HG03064 (cell line): ENCODE measurements at regions not wholly inside any gene's neighbourhood (a gene's known extent, or its start where the extent isn't known, plus 50 kb on each side); places are given as distances from the start of the nearest gene placed in this dataset.
"Not testable (repeated sequence)": the region's sequence is repeated elsewhere in the genome, so short reads cannot be mapped to it uniquely, and the experiment has no call there.

Experiments used
- ATAC-seq: cut with Tn5 transposase; IDR thresholded peaks from one replicate; pipeline ENCODE4 v1.9.1; 2021; ENCODE audit warnings: low read depth; ENCODE audit not compliant: unreplicated experiment

DNA sequence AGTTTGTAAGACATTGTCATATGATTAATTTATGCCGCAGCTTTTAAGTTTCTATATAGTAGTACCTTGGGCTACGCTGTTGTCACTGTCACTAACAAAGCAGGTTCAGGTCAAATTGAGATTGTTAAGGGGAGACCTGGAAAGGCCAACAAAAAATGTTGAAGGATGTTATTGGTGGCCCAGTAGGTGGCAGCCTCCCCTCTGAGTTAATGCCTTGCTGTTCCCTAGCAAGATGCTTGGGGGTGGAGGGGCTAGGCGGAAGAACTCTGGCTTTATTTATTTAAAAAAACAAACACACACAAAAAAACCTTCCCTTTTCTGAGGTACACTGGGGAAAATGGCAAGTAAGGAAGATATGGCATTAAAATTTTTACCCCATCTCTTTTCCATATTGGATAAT lies 128.3 kb upstream of the ATP5MC3 start:
- no peak for ATAC-seq

DNA sequence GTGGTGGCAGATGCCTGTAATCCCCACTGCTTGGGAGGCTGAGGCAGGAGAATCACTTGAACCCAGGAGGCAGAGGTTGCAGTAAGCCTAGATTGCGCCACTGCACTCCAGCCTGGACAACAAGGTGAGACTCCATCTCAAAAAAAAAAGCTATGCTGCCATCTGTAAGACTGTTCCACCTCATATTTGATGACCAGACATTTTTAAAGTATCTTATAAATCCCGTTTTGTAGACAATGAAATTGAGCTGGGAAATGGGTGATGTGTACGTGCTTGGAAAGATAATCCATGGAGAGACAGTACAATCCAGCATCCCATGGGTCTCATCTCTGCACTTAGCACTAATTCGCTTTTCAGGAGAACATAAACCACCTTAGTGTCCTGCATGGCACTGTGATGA lies 126.5 kb upstream of the ATP5MC3 start:
- ATAC-seq = no peak

DNA sequence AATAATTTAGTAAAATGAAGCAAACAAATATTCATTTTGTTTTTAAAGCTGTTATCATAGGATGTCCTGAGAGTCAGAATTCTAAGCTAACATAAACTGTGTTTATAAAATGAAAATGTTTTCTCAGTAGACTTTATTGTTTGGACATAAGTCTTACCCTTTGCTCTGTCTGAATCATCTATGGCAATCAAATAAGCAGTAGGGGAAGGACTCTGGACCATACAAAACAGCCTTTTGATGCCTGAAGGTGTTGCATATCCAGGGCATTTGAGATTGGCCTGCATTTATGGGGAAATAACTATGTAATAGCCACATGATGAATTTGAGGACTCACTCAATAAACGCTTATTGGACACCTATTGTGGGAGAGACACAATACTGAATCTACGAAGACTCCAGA lies 123.0 kb upstream of the ATP5MC3 start:
- ATAC-seq = no peak

DNA sequence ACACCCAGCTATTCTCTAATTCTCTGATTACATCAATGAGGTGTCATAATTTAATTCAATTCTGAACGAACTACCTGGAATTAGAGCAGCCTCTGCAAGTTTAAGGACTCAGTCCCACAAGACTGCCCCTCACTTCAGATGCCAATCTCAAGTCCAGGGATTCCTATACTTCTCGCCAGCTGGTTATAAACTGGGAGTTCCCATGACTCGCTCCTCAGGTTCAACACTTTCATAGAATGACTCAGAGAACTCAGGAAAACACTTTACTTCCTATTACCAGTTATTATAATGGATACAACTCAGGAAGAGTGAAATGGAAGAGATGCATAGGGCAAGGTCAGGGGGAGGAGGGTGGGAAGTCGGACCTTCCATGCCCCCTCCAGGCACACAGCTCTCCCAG lies 112.3 kb upstream of the ATP5MC3 start:
- no peak for ATAC-seq

DNA sequence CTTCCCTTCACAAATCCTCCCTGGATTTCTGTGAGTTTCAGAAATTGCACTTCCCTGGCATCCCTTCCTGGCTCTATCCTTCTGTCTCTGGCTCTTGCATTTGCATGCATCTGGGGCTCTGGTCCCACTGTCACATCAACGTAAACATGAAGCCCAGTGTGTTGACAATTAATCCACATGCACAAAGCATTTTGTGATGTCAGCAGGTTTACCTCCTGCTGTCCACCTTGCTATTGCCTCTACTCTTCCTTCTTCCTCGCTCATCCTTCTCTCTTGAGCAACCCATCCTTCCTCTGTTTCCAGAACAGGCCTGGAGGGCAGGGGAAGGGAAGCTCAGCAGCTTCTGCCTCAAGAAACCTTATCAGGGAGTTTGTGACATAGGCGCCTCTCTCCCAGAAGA lies 111.7 kb upstream of the ATP5MC3 start:
- no peak for ATAC-seq

DNA sequence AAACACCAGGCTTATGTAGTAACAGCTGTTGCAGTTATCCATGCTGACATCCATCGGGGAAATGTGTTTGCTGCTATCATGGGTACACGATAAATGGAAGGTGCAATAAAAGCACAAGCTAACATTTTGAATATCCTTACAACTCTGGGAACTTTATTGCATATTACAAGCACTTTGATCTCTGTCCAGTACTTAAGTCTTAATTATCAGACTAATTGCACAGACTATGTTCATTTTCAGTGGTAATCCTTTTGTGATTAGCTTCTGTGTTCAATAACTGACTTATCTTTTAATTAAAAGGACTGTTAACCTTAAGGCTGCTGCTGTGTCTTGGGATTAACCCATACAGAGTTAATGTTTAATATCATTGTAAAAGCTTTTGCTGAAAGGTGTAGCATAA lies 101.4 kb upstream of the ATP5MC3 start:
- ATAC-seq = no peak

DNA sequence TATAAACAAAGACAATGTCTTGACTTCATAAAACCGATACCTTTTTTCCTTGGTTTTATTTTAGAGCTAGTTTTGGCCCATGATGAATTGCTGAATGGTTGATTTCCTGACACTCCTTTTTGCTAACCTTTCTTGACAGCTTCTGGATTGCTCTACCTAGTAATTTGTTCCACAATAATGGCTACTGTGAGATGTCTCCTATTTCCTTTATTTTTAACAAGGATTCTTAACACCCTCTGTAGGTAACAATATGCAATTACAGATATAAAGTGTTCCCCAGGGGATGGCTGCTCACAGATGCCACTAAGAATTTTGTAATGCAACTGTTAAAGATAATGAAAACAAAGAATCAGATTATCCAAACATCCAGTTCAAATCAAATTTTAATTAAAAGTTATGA lies 100.8 kb upstream of the ATP5MC3 start:
- no peak for ATAC-seq

DNA sequence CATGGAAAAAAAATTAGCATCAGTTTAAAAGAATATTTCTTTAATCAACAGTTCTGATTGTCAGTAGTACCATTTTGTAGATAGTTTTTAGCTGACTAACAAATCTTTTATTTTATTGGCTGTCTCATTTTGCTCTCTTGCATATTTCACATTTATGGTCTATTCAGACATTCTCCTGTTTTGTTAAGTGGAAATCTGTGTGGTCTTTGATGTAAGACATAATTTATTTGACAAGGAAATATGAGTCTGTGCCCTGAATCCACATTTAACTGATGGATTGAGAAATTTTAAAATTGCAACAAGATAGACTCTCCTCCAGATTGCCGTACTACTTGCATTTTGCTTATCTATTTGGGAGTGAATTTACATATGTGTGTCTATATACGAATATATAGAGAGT lies 96.3 kb upstream of the ATP5MC3 start:
- no peak for ATAC-seq

DNA sequence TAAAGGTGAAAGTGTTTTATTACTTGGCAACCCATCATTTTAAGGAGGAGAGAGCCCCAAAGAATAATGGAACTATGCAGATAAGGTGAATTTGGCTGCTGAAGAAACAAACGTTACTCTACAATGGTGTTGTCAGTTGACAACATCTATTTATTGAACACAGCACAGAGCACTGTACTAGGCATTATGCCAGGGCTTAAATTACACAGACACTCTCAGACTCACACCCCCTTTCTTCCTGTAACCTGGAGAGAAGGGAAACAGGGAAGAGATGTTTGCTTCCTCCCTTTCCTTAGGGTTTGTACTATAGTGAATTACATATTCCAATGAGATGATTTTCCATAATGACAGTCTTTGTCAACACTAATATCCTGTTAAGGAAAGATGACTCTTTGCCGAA lies 94.0 kb upstream of the ATP5MC3 start:
- no peak for ATAC-seq

DNA sequence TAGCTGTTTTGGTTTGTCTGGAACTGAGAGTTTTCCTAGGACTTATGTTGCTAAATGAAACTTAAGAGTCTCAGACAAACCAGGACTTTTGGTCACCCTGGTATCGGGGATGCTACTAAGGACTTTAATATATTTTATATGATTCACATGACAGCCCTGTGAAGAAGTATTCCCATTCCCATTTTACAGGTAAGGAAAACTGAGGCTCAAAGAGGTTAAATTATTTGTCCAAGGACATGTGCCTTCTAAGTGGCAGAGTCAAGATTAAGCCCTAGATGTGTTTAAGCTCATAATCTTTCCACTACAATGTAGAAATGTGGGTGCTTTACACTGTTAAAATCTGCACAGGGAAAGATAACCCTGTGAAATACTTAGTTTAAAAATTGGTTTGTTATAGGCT lies 77.7 kb upstream of the ATP5MC3 start:
- no peak for ATAC-seq

DNA sequence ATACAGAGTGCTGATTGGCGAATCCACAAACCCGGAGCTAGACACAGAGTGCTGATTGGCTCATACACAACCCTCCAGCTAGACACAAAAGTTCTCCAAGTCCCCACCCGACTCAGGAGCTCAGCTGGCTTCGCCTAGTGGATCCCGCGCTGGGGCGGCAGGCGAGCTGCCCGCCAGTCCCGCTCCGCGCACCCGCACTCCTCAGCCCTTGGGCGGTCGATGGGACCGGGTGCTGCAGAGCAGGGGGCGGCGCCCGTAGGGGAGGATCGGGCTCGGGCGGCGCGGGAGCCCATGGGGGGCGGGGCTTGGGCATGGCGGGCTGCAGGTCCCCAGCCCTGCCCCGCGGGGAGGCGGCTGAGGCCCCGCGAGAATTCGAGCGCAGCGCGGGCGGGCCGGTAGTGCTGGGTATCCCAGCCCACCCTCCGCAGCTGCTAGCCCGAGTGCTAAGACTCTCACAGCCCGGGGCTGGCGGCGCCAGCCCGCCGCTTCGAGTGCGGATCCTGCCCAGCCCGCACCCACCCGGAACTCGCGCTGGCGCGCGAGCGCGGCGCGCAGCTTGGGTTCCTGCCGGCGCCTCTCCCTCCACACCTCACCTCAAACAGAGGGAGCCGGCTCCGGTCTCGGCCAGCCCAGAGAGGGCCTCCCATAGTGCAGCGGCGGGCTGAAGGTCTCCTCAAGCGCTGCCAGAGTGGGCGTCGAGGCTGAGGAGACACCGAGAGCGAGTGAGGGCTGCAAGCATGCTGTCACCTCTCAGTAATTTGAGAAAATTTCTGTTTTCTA lies 75.5 kb upstream of the ATP5MC3 start:
- ATAC-seq = no peak

DNA sequence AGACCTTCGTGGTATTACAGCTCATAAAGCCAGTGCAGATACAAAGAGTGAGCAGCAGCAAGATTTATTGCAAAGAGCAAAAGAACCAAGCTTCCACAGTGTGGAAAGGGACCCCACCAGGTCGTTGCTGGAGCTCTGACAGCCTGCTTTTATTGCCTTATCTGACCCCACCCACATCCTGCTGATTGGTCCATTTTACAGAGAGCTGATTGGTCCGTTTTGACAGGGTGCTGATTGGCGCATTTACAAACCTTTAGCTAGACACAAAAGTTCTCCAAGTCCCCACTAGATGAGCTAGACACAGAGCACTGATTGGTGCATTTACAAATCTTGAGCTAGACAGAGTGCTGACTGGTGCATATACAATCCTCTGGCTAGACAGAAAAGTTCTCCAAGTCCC lies 74.9 kb upstream of the ATP5MC3 start:
- not testable (repeated sequence) for ATAC-seq

DNA sequence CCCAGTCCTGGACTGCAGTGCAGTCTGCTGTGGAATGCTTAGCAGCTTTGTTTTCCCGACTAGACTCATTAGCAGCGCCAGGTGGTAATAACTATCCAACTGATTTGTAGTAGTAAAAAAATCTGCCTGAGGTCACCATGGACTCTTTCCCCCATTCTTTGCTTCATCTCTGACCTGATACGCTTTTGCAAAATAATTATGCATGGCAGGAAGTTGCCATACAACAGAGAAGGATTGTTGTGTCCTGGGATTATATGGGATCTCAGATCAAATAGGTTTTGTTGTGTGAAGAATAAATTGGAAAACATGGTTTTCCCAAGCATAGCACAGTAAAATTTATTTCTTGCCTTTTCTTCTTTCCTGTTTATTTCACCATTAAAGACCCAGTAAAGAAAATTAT lies 72.4 kb upstream of the ATP5MC3 start:
- ATAC-seq = no peak

DNA sequence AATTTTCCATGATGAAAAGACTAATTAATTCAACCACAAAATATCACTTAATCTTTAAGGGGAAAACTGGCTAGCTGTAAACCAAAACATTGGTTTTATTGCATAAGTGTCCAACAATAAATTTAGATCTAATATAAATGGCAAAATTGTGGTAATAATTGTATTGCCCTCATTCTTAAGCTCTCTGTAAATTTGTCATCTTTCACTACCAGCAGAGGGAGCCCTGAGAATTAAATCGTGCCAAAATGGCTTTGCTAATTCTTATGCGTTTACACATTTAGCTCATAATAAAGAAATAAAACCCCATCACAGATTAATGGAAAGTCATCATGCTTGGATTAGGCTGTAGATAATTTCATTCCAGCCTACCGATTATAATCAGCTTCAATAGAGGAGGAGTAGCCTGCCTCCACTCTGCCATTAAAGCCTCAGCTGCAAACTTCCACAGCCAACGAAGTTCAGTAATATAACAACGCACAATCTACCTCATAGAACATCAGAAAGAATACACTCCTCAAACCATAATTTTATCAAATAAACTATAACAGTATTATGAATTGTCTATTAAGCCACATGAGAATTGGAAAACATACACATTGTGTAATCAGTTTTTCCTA lies 70.0 kb upstream of the ATP5MC3 start:
- ATAC-seq = no peak

DNA sequence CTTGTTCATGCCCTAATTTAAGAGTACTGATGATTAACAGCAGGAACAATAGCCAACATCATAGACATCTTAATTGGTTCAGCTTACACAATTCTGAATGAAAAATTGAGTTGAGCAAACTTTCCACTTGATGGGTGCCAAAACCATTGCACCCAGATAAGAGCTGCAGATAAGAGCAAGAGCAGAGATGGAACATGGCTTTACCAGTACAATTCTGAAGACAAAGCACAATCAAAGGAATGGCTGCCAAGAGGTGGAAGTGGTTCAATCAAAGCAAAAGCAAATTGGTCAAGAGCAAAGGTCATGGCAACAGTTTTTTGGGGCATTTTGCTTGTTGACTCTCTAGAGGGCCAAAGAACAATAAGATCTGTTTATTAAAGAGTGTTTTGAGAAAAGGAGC lies 65.6 kb upstream of the ATP5MC3 start:
- ATAC-seq = no peak

DNA sequence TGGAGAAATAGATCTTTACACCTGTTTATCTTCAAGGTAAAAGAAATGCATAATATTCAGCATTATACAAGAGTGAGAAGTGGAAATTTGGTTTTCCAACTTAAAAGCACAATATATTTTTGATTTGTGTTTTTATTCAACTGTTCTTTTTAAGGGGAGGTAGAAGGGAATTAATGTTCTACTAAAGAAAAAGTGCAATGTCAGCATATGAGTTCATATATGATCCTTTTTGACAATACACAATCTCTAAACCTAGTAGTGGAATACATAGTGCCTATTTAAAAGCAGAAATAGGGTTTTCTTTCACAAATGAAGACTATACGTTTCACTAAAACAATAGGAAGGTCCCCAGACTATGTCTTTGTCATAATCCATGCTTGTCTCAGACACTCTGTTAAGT lies 63.2 kb upstream of the ATP5MC3 start:
- no peak for ATAC-seq

DNA sequence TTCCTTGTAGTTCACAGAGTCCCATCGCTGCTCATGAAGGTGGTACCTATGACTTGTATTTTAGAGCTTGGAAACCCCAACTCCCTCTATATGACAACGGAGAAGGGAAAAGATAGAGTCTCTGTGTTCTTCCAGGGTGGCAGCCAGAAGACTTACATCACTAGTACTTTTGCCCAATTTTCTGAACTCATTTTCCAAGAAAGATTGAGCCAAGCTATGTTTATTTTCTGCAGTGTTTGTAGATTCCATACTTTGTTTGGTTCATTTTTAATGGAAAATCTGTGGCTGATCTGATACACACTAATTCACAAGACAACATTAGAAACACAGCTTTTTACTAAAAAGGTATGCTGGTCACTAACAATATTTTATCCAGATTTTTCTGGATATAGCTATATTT lies 60.2 kb upstream of the ATP5MC3 start:
- ATAC-seq = no peak

DNA sequence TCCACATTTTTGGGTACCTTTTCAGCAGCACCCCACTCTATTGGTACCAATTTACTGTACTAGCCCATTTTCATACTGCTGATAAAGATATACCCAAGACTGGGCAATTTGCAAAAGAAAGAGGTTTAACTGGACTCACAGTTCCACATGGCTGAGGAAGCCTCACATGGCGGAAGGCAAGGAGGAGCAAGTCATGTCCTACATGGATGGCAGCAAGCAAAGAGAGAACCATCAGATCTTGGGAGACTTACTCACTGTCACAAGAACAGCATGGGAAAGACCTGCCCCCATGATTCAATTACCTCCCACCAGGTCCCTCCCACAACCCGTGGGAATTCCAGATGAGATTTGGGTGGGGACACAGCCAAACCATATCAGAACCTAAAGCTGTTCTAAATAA lies 58.5 kb upstream of the ATP5MC3 start:
- not testable (repeated sequence) for ATAC-seq

DNA sequence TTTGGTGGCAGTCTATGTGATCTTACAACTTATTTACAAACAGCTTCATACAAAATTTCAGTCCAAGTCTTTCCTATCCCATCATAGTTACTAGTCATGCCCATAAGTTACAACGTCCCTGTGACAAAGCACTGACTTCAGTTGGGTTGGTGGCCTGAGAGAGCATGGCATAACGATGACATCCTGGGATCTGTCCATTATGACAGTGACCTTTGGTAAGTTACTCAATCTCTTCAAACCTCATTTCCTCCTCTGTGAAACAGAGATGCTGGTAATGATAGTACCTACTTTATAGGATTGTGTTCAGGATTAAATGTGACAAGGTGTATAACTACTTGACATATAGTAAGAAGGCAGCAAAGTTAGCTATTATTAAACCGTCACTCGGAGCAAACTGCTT lies 55.4 kb upstream of the ATP5MC3 start:
- no peak for ATAC-seq

DNA sequence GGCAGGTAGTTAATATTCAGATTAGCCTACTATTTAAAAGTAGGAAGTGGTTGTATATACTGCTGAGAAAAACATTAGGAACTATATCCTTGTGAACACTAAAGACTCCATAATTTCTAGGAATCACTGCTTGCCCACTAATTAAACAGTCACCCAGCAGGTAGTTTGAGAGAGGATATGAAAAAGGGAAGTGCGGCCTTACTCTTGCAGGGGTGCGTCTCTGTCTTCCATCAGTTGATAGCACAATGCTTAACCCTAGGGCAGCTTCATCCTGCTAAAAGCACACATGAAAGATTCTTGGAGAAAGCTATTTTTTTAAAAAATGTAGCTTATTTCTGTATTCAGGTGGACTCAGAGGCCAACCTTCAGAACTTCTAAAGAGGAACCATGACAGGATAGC lies 53.1 kb upstream of the ATP5MC3 start:
- ATAC-seq = no peak

DNA sequence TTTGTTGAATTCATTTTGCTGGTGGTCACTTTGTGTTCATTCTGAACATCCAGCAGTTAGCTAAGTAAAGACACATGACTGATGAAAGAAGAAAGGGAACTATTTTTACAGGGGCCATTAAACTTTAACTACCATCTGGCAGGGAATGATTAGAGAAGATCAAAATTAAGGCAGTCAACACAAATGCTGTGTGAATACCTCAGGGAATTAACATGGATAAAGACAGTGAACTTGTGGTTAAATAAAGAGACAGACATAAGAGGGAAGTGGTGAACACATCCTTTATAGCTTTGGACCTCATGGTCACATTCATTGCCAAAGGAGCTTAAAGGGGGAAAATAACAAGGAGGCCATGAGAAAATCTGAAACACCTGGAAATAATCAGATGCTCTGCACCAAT lies 52.6 kb upstream of the ATP5MC3 start:
- ATAC-seq = no peak

DNA sequence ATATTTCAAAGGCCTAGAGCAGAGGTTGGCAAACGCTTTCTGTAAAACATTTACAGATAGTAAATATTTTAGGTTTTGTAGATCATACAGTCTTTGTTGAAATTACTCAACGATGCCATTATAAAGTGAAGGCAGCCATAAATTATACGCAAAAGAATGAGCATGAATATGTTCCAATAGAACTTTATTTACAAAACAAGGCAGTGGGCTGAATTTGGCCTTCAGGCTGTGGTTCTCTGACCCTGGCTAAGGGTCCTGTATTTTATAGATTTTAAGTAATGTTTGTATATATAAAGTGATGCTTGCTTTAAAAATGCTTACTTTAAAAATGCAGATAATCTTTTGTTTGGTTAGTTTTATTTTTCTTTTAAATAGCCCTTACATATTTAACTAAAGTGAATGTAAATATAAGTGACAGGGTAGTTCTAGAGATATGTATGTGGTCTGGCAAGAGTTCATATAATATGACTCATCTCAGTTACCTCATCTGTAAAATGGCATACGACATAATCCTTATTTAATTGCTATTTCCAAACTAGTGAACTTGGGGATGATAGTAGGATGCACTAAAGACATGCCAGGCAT lies 51.7 kb upstream of the ATP5MC3 start:
- ATAC-seq = no peak
